MCF 10A (cell line): ENCODE measurements at regions not wholly inside any gene's neighbourhood (a gene's known extent, or its start where the extent isn't known, plus 50 kb on each side); places are given as distances from the start of the nearest gene placed in this dataset.

Source experiments
- BruUV-seq: library from RNA; stranded (reverse); fragments of 400-500 nt; replicated peaks from 2 replicates; lab custom pipeline; 2021; lab: Mats Ljungman, UMichigan
- CTCF ChIA-PET: fragments of 300-600 bp; sonication (Branson Sonifier 250); formaldehyde crosslinking; extraction: SDS; loops from one replicate; lab custom pipeline; 2021; ENCODE audit warnings: antibody characterized with exemption, inconsistent platforms; lab: Yijun Ruan, JAX
- POLR2A ChIA-PET: fragments of 300-600, 350-650 bp; sonication (Branson Sonifier 250); formaldehyde crosslinking; extraction: SDS; loops from one replicate; lab custom pipeline; 2020; ENCODE audit warnings: antibody characterized with exemption, inconsistent platforms; lab: Yijun Ruan, JAX
- DNase-seq: peaks from one replicate; pipeline ENCODE4 v3.0.0-alpha.2; 2018; ENCODE audit not compliant: unreplicated experiment
- H3K27ac Mint-ChIP-seq: one replicate; pipeline ENCODE4 v1.8.0; 2022; ENCODE audit warnings: mild to moderate bottlenecking, low read depth, mixed read lengths; ENCODE audit not compliant: unreplicated experiment
- H3K27me3 Mint-ChIP-seq: one replicate; pipeline ENCODE4 v1.8.0; 2022; ENCODE audit warnings: mixed read lengths; ENCODE audit not compliant: insufficient read depth, unreplicated experiment
- H3K36me3 Mint-ChIP-seq: one replicate; pipeline ENCODE4 v1.8.0; 2022; ENCODE audit warnings: mild to moderate bottlenecking, moderate library complexity, mixed read lengths; ENCODE audit not compliant: insufficient read depth, unreplicated experiment
- H3K4me1 Mint-ChIP-seq: one replicate; pipeline ENCODE4 v1.8.0; 2022; ENCODE audit warnings: mixed read lengths; ENCODE audit not compliant: insufficient read depth, unreplicated experiment
- H3K4me3 Mint-ChIP-seq: one replicate; pipeline ENCODE4 v1.8.0; 2022; ENCODE audit warnings: mild to moderate bottlenecking, moderate library complexity, mixed read lengths; ENCODE audit not compliant: unreplicated experiment
- H3K9me3 Mint-ChIP-seq: one replicate; pipeline ENCODE4 v1.8.0; 2022; ENCODE audit warnings: mixed read lengths; ENCODE audit not compliant: unreplicated experiment
- CTCF ChIP-seq: fragments of 200-600 bp; IDR thresholded peaks from one replicate; pipeline ENCODE4 v1.8.0; 2022; ENCODE audit warnings: antibody characterized with exemption, mild to moderate bottlenecking; ENCODE audit not compliant: unreplicated experiment
- intact Hi-C: fragments of 100-400 bp; cut with micrococcal nuclease; formaldehyde crosslinking; loops from 2 replicates; pipeline ENCODE4 v1.14.1; 2022

DNA sequence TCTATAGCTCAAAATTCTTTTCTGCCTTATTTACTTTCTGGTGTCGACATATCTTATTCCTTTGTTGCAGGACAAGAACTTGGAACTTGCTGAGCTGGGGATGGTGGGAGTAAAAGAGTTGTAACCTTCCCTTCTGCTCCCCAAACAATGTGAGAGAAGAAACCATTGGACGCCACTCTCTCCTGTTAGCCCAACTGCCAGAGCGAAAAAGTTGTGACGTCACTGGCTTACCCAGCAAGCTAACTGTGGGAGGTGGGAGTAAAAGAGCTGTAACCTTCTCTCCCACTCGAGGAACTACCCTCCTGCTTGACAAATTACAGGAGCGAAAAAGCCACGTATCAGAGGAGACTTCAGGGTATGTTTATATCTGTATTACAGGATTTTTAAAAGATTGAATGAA lies 90.0 kb upstream of the PCDH10 start:
- Mint-ChIP-seq H3K27ac (no peak overlapping the region), H3K27me3 (no peaks in the 10 kb centered on the region), H3K9me3 (no peaks in the 10 kb centered on the region), H3K36me3 (no peaks in the 10 kb centered on the region), H3K4me3 (no peak overlapping the region), H3K4me1 (no peaks in the 10 kb centered on the region)
- no peak for TF ChIP-seq CTCF
- POLR2A ChIA-PET: no interaction called here
- no peak for DNase-seq
- intact Hi-C loops: no loop called here
- CTCF ChIA-PET: no interaction called here
- no TSS peak for BruUV-seq

DNA sequence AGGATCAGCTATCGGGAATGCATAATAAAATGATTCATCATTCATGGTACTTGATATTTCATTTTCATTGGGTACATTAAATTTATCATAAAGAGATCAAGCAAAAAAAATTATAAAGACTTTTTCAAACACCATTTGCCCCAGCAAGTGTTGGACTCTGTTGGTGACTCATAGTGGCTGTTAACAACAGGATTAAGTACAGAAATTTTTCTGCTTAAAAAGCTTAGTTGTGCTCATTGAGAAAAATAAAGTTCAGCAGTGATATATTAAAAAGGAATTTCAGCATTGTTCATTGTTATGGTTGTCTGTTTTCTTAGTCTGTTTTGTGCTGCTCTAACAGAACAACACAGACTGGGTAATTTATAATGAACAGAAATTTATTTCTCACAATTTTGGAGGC lies 86.2 kb upstream of the PCDH10 start:
- TF ChIP-seq CTCF: no peak
- Mint-ChIP-seq H3K36me3 (no peaks in the 10 kb centered on the region), H3K4me3 (no peak overlapping the region), H3K9me3 (peaks cover 2% of the 10 kb centered on the region), H3K27me3 (no peaks in the 10 kb centered on the region), H3K4me1 (no peaks in the 10 kb centered on the region), H3K27ac (no peak overlapping the region)
- no TSS peak for BruUV-seq
- CTCF ChIA-PET: interaction anchor here (0.7 kb wide), 1 partner anchor 24 kb away, joined by 3 read pairs; no protein-coding TSS in a partner anchor
- intact Hi-C loops: no loop called here
- POLR2A ChIA-PET: no interaction called here
- no peak for DNase-seq

GRCh38 chr4:133068083-133068482 lies 81.0 kb upstream of the PCDH10 start:
- BruUV-seq: no TSS peak
- CTCF ChIA-PET: no interaction called here

DNA sequence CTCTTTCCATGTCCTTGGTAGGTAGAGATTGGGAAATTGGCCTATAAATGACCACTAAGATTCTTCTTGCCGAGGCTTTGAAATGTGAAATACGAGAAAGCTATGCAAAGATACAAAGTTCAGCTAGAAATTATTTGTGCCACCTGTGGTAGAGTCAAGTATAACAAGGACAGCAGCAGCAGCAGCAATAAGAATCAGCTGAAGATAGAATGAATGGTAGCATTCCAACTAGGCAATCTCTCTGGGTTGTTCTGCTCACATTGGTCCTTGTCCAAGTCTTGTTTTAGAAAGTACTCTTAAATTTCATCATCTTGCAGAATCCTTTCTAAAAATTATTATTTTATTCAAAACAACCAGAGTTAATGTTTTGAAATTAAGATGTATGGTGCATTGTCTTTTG lies 67.8 kb upstream of the PCDH10 start:
- no peaks in the 10 kb centered on the region for H3K4me1 Mint-ChIP-seq
- no peak for TF ChIP-seq CTCF
- intact Hi-C loops: no loop called here
- H3K27ac Mint-ChIP-seq: no peak overlapping the region
- no peaks in the 10 kb centered on the region for H3K27me3 Mint-ChIP-seq
- ChIA-PET CTCF (interaction anchor here (0.6 to 1.4 kb wide), 3 partner anchors 10 to 237 kb away, joined by 3 to 4 read pairs (median 3); no protein-coding TSS in a partner anchor), POLR2A (no interaction called here)
- peaks cover 12% of the 10 kb centered on the region for H3K9me3 Mint-ChIP-seq
- H3K36me3 Mint-ChIP-seq: no peaks in the 10 kb centered on the region
- no TSS peak for BruUV-seq
- no peak for DNase-seq
- no peak overlapping the region for H3K4me3 Mint-ChIP-seq

More at GRCh38 chr4:133068083-133068482, 81.0 kb upstream of the PCDH10 start:
- DNase-seq: no peak
- no peaks in the 10 kb centered on the region for H3K36me3 Mint-ChIP-seq
- POLR2A ChIA-PET: no interaction called here
- intact Hi-C loops: no loop called here
- peaks cover 21% of the 10 kb centered on the region for H3K9me3 Mint-ChIP-seq
- TF ChIP-seq CTCF: no peak
- H3K4me1 Mint-ChIP-seq: no peaks in the 10 kb centered on the region
- H3K27me3 Mint-ChIP-seq: no peaks in the 10 kb centered on the region
- no peak overlapping the region for H3K27ac Mint-ChIP-seq
- H3K4me3 Mint-ChIP-seq: no peak overlapping the region
